ENCODE measurements at regions not wholly inside any gene's neighbourhood (a gene's known extent, or its start where the extent isn't known, plus 50 kb on each side); places are given as distances from the start of the nearest gene placed in this dataset.

DNA sequence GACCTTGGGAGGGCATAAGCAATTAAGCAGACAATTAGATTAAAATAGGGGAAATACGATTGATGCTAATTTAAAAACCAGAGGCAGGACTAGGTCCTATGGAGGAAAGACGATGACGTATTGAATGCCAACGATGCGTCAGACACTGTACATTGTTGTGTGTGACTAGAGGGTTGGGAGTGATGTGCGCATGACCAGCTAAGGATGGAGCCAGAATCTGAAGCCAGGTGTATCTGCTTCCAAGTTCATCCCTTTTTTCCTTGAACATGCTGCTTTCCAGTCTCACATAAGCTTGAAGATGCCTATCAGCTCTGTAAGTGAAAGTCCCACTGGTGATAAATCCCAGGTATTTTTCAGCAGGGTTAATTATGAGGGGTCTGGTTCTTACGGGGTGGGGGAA, 576.2 kb downstream of the MATN1 start:
- no peak for ATAC-seq
- DNase-seq (ENCODE audit: low read depth in 1 of 2, low spot score in 1 of 2): no peak
- POLR2A ChIA-PET: no interaction called here
- H3K9me3 ChIP-seq: no peaks in the 10 kb centered on the region
- no peak for FAIRE-seq
- no peaks in the 10 kb centered on the region for H3K4me1 ChIP-seq
- no peak overlapping the region for H3K27ac ChIP-seq
- WGBS (ENCODE audit: missing lambda C conversion rate): 67% methylated on average over 6 of the region's 7 CpGs
- H3K4me3 ChIP-seq: no peak overlapping the region
- TF ChIP-seq SMC3 (IDR thresholded peaks at IDR 0.05) (no peak), HOXB13 (CRISPR knock-in tag; IDR thresholded peaks at IDR 0.05; ENCODE audit: low read depth) (no peak), CEBPB (IDR thresholded peaks at IDR 0.05) (no peak), ZC3H11A (IDR thresholded peaks at IDR 0.05) (no peak), CHD2 (IDR thresholded peaks at IDR 0.05; ENCODE audit: low read length, partially characterized antibody) (no peak), HOXB5 (CRISPR knock-in tag; IDR thresholded peaks at IDR 0.05) (no peak), RNF2 (IDR thresholded peaks at IDR 0.05; ENCODE audit: borderline replicate concordance, low read depth) (no peak), CHD4 (IDR thresholded peaks at IDR 0.05; ENCODE audit: borderline replicate concordance) (no peak), RAD21 (conservative IDR thresholded peaks at IDR 0.05 in 1 of 2, IDR thresholded peaks at IDR 0.05 in 1 of 2) (no peak), RARB (CRISPR knock-in tag; IDR thresholded peaks at IDR 0.05) (no peak), HDAC2 (IDR thresholded peaks at IDR 0.05) (no peak), FOSL2 (IDR thresholded peaks at IDR 0.05) (no peak), FOSL2 (CRISPR knock-in tag; IDR thresholded peaks at IDR 0.05) (no peak)
- TF ChIP-seq, protein P1, sequence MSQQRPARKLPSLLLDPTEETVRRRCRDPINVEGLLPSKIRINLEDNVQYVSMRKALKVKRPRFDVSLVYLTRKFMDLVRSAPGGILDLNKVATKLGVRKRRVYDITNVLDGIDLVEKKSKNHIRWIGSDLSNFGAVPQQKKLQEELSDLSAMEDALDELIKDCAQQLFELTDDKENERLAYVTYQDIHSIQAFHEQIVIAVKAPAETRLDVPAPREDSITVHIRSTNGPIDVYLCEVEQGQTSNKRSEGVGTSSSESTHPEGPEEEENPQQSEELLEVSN (IDR thresholded peaks at IDR 0.05; ENCODE audit: borderline replicate concordance, low read depth): no peak
- TF ChIP-seq, protein P2, sequence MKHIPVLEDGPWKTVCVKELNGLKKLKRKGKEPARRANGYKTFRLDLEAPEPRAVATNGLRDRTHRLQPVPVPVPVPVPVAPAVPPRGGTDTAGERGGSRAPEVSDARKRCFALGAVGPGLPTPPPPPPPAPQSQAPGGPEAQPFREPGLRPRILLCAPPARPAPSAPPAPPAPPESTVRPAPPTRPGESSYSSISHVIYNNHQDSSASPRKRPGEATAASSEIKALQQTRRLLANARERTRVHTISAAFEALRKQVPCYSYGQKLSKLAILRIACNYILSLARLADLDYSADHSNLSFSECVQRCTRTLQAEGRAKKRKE (CRISPR knock-in tag; IDR thresholded peaks at IDR 0.05; ENCODE audit: low read depth): no peak
- CTCF ChIA-PET: no interaction called here
- no peak overlapping the region for H3K4me2 ChIP-seq

DNA sequence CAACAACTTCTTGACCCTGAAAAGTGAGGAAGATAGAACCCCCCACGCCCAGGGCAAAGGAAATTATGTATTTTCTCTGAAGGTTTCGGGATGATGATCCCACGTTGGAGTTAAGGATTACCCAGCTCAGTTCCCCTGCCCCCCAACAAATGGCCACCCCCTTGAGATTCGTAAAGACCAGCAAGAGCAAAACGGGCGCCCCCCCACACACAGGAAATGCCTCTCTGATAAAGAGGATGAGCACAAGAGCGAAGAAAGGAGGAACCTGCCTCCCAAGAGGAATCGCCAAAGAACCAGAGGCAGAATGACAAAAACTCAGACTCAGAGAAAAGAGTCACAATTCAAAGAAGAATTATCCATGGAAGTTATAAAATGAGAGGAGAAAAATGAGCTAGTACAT, 576.9 kb downstream of the MATN1 start:
- Histone ChIP-seq H3K27ac (no peak overlapping the region), H3K9me3 (no peaks in the 10 kb centered on the region), H3K4me3 (no peak overlapping the region), H3K4me2 (no peak overlapping the region), H3K4me1 (no peaks in the 10 kb centered on the region)
- FAIRE-seq (no peak), ATAC-seq (no peak), DNase-seq (ENCODE audit: low read depth in 1 of 2, low spot score in 1 of 2) (no peak)
- no peak for TF ChIP-seq EHMT2 (IDR thresholded peaks at IDR 0.05; ENCODE audit: low read depth)
- WGBS (ENCODE audit: missing lambda C conversion rate): 6% methylated on average over 8 of the region's 8 CpGs
- CTCF ChIA-PET: no interaction called here
- POLR2A ChIA-PET: no interaction called here

DNA sequence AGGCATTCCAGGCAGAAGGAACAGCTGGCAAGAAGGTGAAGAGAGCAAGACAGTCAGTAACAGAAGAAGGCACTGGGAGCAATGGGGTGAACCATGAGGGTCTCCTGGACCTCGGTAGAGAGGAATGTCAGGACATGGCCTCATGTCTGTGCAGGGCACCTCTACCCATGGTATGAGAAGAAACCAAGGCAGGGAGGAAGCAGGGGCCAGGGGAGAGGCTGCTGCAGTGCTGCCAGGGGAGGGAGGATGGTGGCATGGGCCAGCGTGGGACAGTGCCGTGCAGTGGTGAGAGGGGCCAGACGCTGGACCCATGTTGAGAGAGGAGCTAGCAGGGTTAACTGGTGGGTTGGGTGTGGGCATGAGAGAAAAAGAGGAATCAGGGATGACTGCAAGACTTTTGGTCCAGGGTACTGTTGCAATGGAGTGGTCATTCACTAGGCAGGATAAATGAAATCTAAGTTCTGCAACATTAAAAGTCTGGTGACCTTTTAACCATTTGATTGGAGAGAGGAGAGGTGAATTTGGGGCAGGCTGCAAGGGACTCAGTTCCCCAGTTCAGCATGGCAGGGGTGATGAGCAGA, 577.6 kb downstream of the MATN1 start:
- Histone ChIP-seq H3K4me3 (no peak overlapping the region), H3K9me3 (no peaks in the 10 kb centered on the region), H3K4me2 (no peak overlapping the region), H3K27ac (no peak overlapping the region), H3K4me1 (no peaks in the 10 kb centered on the region)
- no peak for DNase-seq (ENCODE audit: low read depth in 1 of 2, low spot score in 1 of 2)
- no peak for ATAC-seq
- WGBS (ENCODE audit: missing lambda C conversion rate): 5% methylated on average over 4 of the region's 4 CpGs
- POLR2A ChIA-PET: no interaction called here
- no peak for FAIRE-seq
- CTCF ChIA-PET: no interaction called here
- TF ChIP-seq, protein P3, sequence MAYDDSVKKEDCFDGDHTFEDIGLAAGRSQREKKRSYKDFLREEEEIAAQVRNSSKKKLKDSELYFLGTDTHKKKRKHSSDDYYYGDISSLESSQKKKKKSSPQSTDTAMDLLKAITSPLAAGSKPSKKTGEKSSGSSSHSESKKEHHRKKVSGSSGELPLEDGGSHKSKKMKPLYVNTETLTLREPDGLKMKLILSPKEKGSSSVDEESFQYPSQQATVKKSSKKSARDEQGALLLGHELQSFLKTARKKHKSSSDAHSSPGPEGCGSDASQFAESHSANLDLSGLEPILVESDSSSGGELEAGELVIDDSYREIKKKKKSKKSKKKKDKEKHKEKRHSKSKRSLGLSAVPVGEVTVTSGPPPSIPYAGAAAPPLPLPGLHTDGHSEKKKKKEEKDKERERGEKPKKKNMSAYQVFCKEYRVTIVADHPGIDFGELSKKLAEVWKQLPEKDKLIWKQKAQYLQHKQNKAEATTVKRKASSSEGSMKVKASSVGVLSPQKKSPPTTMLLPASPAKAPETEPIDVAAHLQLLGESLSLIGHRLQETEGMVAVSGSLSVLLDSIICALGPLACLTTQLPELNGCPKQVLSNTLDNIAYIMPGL (CRISPR knock-in tag; IDR thresholded peaks at IDR 0.05; ENCODE audit: borderline replicate concordance): no peak
- TF ChIP-seq BHLHE40 (IDR thresholded peaks at IDR 0.05; ENCODE audit: low read depth, low read length) (no peak), NR3C1 (IDR thresholded peaks at IDR 0.05) (no peak), SREBF2 (IDR thresholded peaks at IDR 0.05) (no peak), POLR2AphosphoS2 (conservative IDR thresholded peaks at IDR 0.05; ENCODE audit: low read length) (no peak), CHD2 (IDR thresholded peaks at IDR 0.05; ENCODE audit: low read length, partially characterized antibody) (no peak), JUNB (IDR thresholded peaks at IDR 0.05) (no peak), CEBPB (IDR thresholded peaks at IDR 0.05) (no peak), TP53 (CRISPR knock-in tag; IDR thresholded peaks at IDR 0.05) (no peak), CBX2 (IDR thresholded peaks at IDR 0.05; ENCODE audit: borderline replicate concordance, low read depth) (no peak), CHD4 (IDR thresholded peaks at IDR 0.05; ENCODE audit: borderline replicate concordance) (no peak), NFE2L2 (conservative IDR thresholded peaks at IDR 0.05; ENCODE audit: low read length) (no peak), RARB (CRISPR knock-in tag; IDR thresholded peaks at IDR 0.05) (no peak), FOXS1 (CRISPR knock-in tag; IDR thresholded peaks at IDR 0.05) (no peak)
- TF ChIP-seq, protein P4, sequence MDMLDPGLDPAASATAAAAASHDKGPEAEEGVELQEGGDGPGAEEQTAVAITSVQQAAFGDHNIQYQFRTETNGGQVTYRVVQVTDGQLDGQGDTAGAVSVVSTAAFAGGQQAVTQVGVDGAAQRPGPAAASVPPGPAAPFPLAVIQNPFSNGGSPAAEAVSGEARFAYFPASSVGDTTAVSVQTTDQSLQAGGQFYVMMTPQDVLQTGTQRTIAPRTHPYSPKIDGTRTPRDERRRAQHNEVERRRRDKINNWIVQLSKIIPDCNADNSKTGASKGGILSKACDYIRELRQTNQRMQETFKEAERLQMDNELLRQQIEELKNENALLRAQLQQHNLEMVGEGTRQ (IDR thresholded peaks at IDR 0.05): no peak
- TF ChIP-seq, protein P5, sequence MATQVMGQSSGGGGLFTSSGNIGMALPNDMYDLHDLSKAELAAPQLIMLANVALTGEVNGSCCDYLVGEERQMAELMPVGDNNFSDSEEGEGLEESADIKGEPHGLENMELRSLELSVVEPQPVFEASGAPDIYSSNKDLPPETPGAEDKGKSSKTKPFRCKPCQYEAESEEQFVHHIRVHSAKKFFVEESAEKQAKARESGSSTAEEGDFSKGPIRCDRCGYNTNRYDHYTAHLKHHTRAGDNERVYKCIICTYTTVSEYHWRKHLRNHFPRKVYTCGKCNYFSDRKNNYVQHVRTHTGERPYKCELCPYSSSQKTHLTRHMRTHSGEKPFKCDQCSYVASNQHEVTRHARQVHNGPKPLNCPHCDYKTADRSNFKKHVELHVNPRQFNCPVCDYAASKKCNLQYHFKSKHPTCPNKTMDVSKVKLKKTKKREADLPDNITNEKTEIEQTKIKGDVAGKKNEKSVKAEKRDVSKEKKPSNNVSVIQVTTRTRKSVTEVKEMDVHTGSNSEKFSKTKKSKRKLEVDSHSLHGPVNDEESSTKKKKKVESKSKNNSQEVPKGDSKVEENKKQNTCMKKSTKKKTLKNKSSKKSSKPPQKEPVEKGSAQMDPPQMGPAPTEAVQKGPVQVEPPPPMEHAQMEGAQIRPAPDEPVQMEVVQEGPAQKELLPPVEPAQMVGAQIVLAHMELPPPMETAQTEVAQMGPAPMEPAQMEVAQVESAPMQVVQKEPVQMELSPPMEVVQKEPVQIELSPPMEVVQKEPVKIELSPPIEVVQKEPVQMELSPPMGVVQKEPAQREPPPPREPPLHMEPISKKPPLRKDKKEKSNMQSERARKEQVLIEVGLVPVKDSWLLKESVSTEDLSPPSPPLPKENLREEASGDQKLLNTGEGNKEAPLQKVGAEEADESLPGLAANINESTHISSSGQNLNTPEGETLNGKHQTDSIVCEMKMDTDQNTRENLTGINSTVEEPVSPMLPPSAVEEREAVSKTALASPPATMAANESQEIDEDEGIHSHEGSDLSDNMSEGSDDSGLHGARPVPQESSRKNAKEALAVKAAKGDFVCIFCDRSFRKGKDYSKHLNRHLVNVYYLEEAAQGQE (IDR thresholded peaks at IDR 0.05): no peak
